Bronchial epithelial cell (primary cell): ENCODE measurements at regions not wholly inside any gene's neighbourhood (a gene's known extent, or its start where the extent isn't known, plus 50 kb on each side); places are given as distances from the start of the nearest gene placed in this dataset.

Experiments used
- DNase-seq: peaks from one replicate; pipeline ENCODE4 v3.0.0-alpha.2; 2010; ENCODE audit warnings: low read depth
- FAIRE-seq: peaks from 2 replicates; lab custom pipeline; 2011; peaks lifted over from hg19 to GRCh38; lab: Jason Lieb, UNC
- H3K27me3 ChIP-seq: 2 replicates; pipeline ENCODE4 v1.5.1; 2011; ENCODE audit warnings: low read length; ENCODE audit not compliant: control insufficient read depth, insufficient read depth
- H3K36me3 ChIP-seq: 2 replicates; pipeline ENCODE4 v1.5.1; 2011; ENCODE audit warnings: low read length; ENCODE audit not compliant: control insufficient read depth, insufficient read depth
- H3K4me3 ChIP-seq: 2 replicates; pipeline ENCODE4 v1.5.1; 2011; ENCODE audit warnings: mild to moderate bottlenecking, low read depth, low read length, control low read depth
- TF ChIP-seq, protein P1 (sequence below): IDR thresholded peaks from 2 replicates; pipeline ENCODE4 v1.5.1; 2011; ENCODE audit warnings: mild to moderate bottlenecking, moderate library complexity, low read length, control low read depth, inconsistent platforms; ENCODE audit not compliant: insufficient read depth, severe bottlenecking

DNA sequence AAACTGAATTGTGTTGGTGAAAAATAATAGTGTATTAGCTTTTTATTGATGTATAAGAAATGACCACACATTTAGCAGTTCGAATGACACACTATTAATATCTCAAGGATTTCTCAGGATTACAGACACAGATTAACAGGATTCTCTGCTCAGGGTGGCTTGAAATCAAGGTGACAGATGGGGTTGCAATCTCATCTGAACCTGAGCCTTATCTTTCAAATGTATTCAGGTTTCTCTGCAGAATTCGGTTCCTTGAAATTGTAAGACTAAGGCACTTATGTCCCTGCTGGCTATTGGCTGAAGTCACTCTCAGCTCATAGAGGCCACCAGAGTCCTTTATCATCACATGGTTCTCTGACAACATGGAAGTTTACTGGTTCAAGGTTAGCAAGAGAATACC lies 1780.1 kb downstream of the ARAP2 start:
- DNase-seq (no peak), FAIRE-seq (peak; percentile 43)
- Histone ChIP-seq H3K27me3 (no peaks in the 10 kb centered on the region), H3K4me3 (no peak overlapping the region), H3K36me3 (no peaks in the 10 kb centered on the region)
- TF ChIP-seq, protein P1, sequence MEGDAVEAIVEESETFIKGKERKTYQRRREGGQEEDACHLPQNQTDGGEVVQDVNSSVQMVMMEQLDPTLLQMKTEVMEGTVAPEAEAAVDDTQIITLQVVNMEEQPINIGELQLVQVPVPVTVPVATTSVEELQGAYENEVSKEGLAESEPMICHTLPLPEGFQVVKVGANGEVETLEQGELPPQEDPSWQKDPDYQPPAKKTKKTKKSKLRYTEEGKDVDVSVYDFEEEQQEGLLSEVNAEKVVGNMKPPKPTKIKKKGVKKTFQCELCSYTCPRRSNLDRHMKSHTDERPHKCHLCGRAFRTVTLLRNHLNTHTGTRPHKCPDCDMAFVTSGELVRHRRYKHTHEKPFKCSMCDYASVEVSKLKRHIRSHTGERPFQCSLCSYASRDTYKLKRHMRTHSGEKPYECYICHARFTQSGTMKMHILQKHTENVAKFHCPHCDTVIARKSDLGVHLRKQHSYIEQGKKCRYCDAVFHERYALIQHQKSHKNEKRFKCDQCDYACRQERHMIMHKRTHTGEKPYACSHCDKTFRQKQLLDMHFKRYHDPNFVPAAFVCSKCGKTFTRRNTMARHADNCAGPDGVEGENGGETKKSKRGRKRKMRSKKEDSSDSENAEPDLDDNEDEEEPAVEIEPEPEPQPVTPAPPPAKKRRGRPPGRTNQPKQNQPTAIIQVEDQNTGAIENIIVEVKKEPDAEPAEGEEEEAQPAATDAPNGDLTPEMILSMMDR, result no peak

DNA sequence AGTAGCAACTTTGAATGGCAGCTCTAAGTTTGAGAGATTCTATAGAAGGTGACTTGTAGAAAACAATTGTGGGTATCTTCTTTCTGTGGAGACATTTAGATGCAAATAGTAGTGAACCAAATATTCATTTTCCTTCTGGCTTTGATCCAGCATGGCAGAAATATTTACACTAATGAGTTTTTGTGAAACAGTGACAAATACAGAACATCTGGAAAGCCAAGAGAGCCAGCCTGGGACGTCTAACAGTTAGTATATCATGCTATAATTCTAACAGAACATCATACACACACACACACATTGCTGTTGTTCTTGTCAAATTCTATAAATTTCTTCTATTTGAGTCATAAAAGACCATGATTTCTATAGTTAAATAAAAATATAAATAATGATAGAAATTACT lies 1777.9 kb downstream of the ARAP2 start:
- no peaks in the 10 kb centered on the region for H3K27me3 ChIP-seq
- TF ChIP-seq, protein P1, result no peak
- no peak overlapping the region for H3K4me3 ChIP-seq
- FAIRE-seq, result no peak
- H3K36me3 ChIP-seq, result no peaks in the 10 kb centered on the region
- no peak for DNase-seq

DNA sequence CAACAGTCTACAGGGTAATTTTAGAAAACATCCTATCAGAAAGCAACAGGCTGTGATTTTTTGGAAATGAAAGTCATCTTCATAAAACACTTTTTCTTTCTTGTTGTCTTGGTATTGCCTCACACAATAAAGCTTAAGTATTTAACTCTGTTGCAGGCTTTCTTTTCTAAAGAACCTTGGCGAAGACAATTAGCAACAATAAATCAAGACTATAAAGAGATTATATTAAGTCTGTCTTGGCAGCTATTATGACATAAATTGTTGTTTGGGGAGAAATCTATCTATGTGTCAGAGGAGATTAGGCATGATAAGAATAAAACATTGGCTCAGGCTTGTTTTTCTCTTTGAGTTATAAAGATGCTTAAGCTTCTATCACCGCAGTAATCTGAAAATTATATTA lies 1774.8 kb downstream of the ARAP2 start:
- FAIRE-seq (no peak), DNase-seq (no peak)
- TF ChIP-seq, protein P1, result no peak
- Histone ChIP-seq H3K4me3 (no peak overlapping the region), H3K36me3 (no peaks in the 10 kb centered on the region), H3K27me3 (no peaks in the 10 kb centered on the region)

DNA sequence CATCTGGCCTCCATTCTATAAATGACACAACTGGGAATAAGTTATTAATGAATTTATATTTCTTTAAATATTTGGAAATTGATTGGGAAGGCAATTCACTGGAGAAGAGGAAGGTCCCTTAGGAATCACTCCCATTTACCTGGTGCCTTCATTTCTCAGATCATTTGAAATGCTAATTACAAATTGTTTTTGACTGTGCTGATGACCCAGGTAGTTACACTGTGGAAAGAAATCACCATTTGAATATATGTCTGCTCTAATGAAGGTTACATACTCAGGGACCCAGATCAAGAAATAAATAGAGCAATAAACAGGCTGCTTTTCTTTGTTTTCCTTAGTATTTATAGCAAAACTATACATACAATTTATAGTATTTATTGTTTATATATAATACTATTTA lies 1759.1 kb downstream of the ARAP2 start:
- DNase-seq (no peak), FAIRE-seq (no peak)
- TF ChIP-seq, protein P1, result no peak

GRCh38 chr4:34486461-34487363 lies 1757.6 kb downstream of the ARAP2 start:
- H3K4me3 ChIP-seq, result no peak overlapping the region
- no peaks in the 10 kb centered on the region for H3K36me3 ChIP-seq
- no peaks in the 10 kb centered on the region for H3K27me3 ChIP-seq
- TF ChIP-seq, protein P1, result no peak
- DNase-seq (no peak), FAIRE-seq (no peak)

More for the DNA sequence above, 1759.1 kb downstream of the ARAP2 start:
- Histone ChIP-seq H3K36me3 (no peaks in the 10 kb centered on the region), H3K27me3 (no peaks in the 10 kb centered on the region), H3K4me3 (no peak overlapping the region)
